ENCODE measurements at regions not wholly inside any gene's neighbourhood (a gene's known extent, or its start where the extent isn't known, plus 50 kb on each side); places are given as distances from the start of the nearest gene placed in this dataset.

DNA sequence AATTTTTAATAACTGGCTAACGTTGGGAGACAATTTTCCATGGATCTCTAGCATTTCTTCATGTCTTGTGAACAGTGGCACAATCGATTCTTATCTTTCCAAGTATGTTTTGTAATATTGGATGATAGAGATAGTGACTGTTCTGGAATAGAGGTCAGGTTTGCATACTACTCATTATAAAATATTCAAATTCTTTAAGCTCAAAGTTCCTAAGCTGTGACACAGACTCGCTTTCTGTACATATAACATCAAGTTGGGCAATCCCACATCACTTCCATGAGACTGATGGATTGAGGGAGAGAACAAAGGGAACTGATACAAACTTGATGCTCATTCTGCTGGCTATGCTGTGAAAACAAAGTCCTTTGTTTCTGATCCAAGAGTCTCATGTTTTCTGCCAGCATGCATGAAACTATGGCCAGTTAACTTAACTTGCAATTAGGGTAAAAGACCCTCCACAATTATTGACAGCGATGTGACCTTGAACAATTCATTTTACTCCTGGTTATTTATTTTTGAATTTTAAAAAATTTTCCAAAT is 392.4 kb downstream of the TTLL7 start:
- H3K36me3 ChIP-seq = no peaks in the 10 kb centered on the region
- TF ChIP-seq POLR2A (IDR thresholded peaks at IDR 0.05) = no peak
- TF ChIP-seq, protein P1, sequence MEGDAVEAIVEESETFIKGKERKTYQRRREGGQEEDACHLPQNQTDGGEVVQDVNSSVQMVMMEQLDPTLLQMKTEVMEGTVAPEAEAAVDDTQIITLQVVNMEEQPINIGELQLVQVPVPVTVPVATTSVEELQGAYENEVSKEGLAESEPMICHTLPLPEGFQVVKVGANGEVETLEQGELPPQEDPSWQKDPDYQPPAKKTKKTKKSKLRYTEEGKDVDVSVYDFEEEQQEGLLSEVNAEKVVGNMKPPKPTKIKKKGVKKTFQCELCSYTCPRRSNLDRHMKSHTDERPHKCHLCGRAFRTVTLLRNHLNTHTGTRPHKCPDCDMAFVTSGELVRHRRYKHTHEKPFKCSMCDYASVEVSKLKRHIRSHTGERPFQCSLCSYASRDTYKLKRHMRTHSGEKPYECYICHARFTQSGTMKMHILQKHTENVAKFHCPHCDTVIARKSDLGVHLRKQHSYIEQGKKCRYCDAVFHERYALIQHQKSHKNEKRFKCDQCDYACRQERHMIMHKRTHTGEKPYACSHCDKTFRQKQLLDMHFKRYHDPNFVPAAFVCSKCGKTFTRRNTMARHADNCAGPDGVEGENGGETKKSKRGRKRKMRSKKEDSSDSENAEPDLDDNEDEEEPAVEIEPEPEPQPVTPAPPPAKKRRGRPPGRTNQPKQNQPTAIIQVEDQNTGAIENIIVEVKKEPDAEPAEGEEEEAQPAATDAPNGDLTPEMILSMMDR (IDR thresholded peaks at IDR 0.05) = no peak
- no peak for ATAC-seq
- no peak overlapping the region for H3K27ac ChIP-seq
- H3K4me3 ChIP-seq = no peak overlapping the region
- DNase-seq = no peak
- WGBS, 4 donors = 85 to 91% (median 87%) methylated on average over 4 of the region's 4 CpGs
- H3K4me1 ChIP-seq = no peaks in the 10 kb centered on the region
- no peaks in the 10 kb centered on the region for H3K27me3 ChIP-seq
- intact Hi-C loops (cut with DNase I) = no loop called here
- H3K9me3 ChIP-seq = peaks cover 0 to 11% (median 3%) of the 10 kb centered on the region in 12 donors

DNA sequence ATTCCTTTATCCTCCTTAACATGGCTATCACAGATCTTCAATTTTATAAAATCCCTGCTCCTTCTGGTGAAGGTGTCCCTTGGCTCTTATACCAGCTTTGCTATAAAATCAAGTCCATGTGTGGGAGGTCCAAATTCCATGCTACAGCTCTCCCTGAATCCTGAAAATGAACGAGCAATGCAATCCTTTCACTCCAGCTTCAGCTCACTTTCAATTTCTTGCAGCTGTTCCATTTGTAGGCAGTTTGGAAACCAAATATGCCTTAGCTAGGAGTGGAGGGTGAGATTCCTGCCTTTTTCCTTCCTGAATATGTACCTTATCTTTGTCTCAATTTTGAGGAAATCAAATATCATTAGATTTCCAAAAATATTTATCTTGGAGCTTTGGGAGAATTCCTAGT is 402.6 kb downstream of the TTLL7 start:
- H3K9me3 ChIP-seq = peaks cover 0 to 13% (median 0%) of the 10 kb centered on the region in 12 donors
- no peaks in the 10 kb centered on the region for H3K27me3 ChIP-seq
- H3K4me1 ChIP-seq = no peaks in the 10 kb centered on the region
- intact Hi-C loops (cut with DNase I) = no loop called here
- no peaks in the 10 kb centered on the region for H3K36me3 ChIP-seq
- H3K4me3 ChIP-seq = no peak overlapping the region
- DNase-seq (no peak), ATAC-seq (no peak)
- no peak overlapping the region for H3K27ac ChIP-seq
- WGBS, 4 donors = 48 to 63% (median 60%) methylated on average over 1 of the region's 1 CpG
- TF ChIP-seq POLR2A (IDR thresholded peaks at IDR 0.05) = no peak
- TF ChIP-seq, protein P1 (IDR thresholded peaks at IDR 0.05) = no peak

DNA sequence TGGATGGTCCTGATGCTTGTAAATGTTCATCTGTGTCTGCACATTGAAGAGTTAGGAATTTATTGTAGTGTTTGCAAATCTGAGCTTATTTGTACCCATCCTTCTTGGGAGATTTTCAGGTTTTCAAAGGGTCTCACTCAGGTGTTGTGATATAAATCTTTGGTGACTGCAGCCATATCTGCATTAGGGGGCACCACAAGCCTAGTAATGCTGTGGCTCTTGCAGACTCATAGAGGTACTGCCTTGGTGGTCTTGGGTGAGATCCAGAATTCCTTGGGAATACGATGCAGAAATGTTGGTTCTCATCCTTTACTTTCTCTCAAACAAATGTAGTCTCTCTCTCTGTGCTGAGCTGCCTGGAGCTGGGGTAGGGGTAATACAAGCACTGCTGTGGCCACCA is 405.9 kb downstream of the TTLL7 start:
- WGBS, 4 donors = 78 to 94% (median 89%) methylated on average over 1 of the region's 1 CpG
- Histone ChIP-seq H3K27me3 (no peaks in the 10 kb centered on the region), H3K27ac (no peak overlapping the region), H3K4me3 (no peak overlapping the region), H3K36me3 (no peaks in the 10 kb centered on the region), H3K4me1 (no peaks in the 10 kb centered on the region), H3K9me3 (peaks cover 0 to 6% (median 0%) of the 10 kb centered on the region in 12 donors)
- TF ChIP-seq POLR2A (IDR thresholded peaks at IDR 0.05) = no peak
- TF ChIP-seq, protein P1 (IDR thresholded peaks at IDR 0.05) = no peak
- intact Hi-C loops (cut with DNase I) = no loop called here
- no peak for DNase-seq
- ATAC-seq = no peak

DNA sequence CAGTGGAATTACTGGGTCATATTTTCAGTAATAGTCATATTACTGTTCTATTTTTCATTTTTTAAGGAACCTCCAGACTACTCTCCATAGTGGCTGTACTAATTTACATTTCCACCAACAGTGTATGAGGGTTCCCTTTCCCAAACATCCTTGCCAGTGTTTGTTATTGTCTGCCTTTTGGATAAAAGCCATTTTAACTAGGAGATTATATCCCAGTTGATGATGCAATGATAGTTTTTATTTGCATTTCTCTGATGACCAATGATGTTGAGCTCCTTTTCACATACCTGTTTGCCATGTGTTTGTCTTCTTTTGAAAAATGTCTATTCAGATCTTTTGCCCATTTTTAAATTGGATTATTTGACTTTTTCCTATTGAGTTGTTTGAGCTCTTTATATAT is 410.8 kb downstream of the TTLL7 start:
- DNase-seq (no peak), ATAC-seq (no peak)
- intact Hi-C loops (cut with DNase I) = no loop called here
- TF ChIP-seq, protein P1 (IDR thresholded peaks at IDR 0.05) = no peak
- TF ChIP-seq POLR2A (IDR thresholded peaks at IDR 0.05) = no peak
- H3K9me3 ChIP-seq = peaks cover 0 to 6% (median 0%) of the 10 kb centered on the region in 12 donors
- no peaks in the 10 kb centered on the region for H3K4me1 ChIP-seq
- H3K27ac ChIP-seq = no peak overlapping the region
- H3K4me3 ChIP-seq = no peak overlapping the region
- no peaks in the 10 kb centered on the region for H3K27me3 ChIP-seq
- H3K36me3 ChIP-seq = no peaks in the 10 kb centered on the region
